Urothelium cell line (cell line): ENCODE measurements at regions not wholly inside any gene's neighbourhood (a gene's known extent, or its start where the extent isn't known, plus 50 kb on each side); places are given as distances from the start of the nearest gene placed in this dataset.

Source experiments
- DNase-seq: peaks from one replicate; pipeline ENCODE4 v3.0.0; 2011; ENCODE audit warnings: low spot score, mixed read lengths
- FAIRE-seq: peaks from 2 replicates; lab custom pipeline; 2011; peaks lifted over from hg19 to GRCh38; lab: Jason Lieb, UNC

GRCh38 chrX:25066131-25066530, 50.4 kb upstream of the ARX start:
- no peak for FAIRE-seq

More at GRCh38 chrX:25066131-25066530, 50.4 kb upstream of the ARX start:
- no peak for DNase-seq
